Stimulated activated CD8-positive, alpha-beta memory T cell treated with anti-CD3 and anti-CD28 coated beads, Interleukin-4, amount 100 ng/mL, for 1 hour (primary cell): ENCODE measurements at regions not wholly inside any gene's neighbourhood (a gene's known extent, or its start where the extent isn't known, plus 50 kb on each side); places are given as distances from the start of the nearest gene placed in this dataset.

ENCODE experiments used
- DNase-seq, 2 donors: peaks; one replicate each; pipeline ENCODE4 v3.0.0-alpha.2; 2020; ENCODE audit warnings: low read depth in 2 of 2, low spot score in 1 of 2

GRCh38 chrX:134172588-134173259 is 64.3 kb upstream of the CCDC160 start:
- DNase-seq, result peak in 1 of 2 donors; percentile 31

- DNase-seq, result no peak
Measured at GRCh38 chrX:134173541-134174272, 63.3 kb upstream of the CCDC160 start.

GRCh38 chrX:134174273-134174660 is 62.7 kb upstream of the CCDC160 start:
- no peak for DNase-seq

GRCh38 chrX:134174859-134175258 is 62.1 kb upstream of the CCDC160 start:
- DNase-seq, result no peak

GRCh38 chrX:134177527-134177926 is 59.5 kb upstream of the CCDC160 start:
- no peak for DNase-seq

GRCh38 chrX:134180601-134181274 is 56.2 kb upstream of the CCDC160 start:
- DNase-seq, result no peak

GRCh38 chrX:134181275-134181660 is 55.7 kb upstream of the CCDC160 start:
- no peak for DNase-seq

- DNase-seq, result no peak
Measured at GRCh38 chrX:134183665-134184064, 53.3 kb upstream of the CCDC160 start.

- DNase-seq, result no peak
Measured at GRCh38 chrX:134184936-134185335, 52.0 kb upstream of the CCDC160 start.

GRCh38 chrX:134186362-134187121 is 50.4 kb upstream of the CCDC160 start:
- DNase-seq, result no peak
